ENCODE measurements at regions not wholly inside any gene's neighbourhood (a gene's known extent, or its start where the extent isn't known, plus 50 kb on each side); places are given as distances from the start of the nearest gene placed in this dataset.

DNA sequence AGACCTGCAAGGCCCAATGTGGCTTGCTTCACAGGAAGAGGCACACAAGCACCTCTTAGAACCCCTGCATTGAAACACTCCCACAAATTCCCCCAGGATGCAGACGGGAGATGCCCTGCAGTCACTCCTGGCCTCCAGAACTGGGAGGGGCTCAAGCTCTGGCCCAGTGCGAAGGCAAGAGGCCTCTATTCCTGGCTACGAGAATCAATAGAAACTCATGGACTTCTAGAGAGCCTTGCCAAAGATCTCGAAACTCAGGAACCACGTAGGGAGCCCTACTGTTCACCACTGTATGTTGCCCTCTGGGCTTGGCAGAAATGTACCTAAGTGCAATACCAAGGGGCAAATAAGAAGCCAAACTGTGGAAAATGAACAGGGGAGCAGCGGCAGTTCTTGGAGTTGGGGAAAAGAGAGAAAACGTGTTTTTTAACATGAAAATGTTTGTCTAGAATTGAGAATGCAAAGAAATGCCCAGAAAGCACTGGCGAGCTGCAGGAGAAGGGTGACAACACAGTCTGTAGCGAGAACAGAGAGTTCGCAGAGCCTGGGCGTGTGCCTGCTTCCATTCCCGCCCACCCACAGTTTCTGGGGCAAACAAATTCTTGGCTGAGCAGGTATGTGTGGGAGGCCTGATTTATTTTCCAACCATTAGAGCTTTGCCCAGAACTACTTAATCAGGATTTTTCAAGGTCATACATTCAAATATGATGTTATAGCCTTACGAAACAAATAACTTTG lies 260.5 kb upstream of the KLF14 start:
- no TSS peak for BruUV-seq (replicated peaks)
- intact Hi-C loops (cut with micrococcal nuclease; ENCODE audit: unreplicated experiment) = no loop called here

DNA sequence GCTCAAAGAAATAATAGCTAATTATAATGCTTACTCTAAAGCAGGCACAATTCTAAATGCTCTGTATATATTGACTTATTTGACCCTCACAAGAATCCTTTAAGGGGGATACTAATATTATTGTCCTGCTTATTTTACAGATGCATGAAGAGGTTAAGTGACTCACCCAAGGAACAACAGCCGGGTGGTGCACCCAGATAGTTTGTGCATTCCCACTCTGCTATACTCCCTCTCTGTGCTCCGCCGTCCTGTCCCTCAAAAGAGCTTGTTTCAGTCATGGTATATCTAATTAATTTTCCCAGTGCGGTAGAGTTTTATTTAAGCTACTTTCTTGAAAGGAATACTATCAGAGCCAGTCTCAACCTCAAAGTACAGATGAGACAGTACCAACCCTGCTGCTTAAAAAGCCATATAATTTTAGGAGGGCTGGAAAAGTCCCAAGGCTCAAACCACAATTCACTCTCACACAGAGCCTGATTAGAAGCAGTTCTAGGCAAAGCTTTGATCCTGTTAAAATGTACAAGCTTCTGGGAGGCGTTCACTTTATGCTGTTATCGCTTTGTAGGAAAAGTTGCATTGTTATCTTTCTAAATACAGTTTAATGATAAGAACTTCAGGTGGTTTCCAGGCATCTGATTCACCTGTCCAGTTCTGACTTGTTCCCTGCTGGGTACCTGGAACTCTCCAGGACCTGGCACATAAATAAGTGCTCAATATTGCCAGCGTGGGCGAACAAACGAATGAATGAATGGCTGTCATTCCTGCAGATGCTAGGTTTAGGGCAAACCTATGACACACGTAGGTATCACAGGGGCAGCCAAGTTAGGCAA lies 261.5 kb upstream of the KLF14 start:
- Histone ChIP-seq H3K9me3 (ENCODE audit: low read depth, low read length, poor library complexity, severe bottlenecking) (no peaks in the 10 kb centered on the region), H3K36me3 (ENCODE audit: insufficient read depth, low read length, poor library complexity, severe bottlenecking) (no peaks in the 10 kb centered on the region), H3K27ac (ENCODE audit: low read depth, low read length, poor library complexity, severe bottlenecking) (peak overlapping the region; percentile 10), H3K4me1 (ENCODE audit: insufficient read depth, low read length, poor library complexity, severe bottlenecking) (peaks cover 56% of the 10 kb centered on the region), H3K4me3 (ENCODE audit: low read depth, low read length, poor library complexity, severe bottlenecking) (no peak overlapping the region), H3K27me3 (replicated peaks; ENCODE audit: insufficient read depth, low read depth, low read length, poor library complexity) (no peaks in the 10 kb centered on the region)
- no peak for TF ChIP-seq EZH2 (IDR thresholded peaks at IDR 0.05; ENCODE audit: borderline replicate concordance, low read depth, low read length, poor library complexity, severe bottlenecking)
- TF ChIP-seq, protein P1, sequence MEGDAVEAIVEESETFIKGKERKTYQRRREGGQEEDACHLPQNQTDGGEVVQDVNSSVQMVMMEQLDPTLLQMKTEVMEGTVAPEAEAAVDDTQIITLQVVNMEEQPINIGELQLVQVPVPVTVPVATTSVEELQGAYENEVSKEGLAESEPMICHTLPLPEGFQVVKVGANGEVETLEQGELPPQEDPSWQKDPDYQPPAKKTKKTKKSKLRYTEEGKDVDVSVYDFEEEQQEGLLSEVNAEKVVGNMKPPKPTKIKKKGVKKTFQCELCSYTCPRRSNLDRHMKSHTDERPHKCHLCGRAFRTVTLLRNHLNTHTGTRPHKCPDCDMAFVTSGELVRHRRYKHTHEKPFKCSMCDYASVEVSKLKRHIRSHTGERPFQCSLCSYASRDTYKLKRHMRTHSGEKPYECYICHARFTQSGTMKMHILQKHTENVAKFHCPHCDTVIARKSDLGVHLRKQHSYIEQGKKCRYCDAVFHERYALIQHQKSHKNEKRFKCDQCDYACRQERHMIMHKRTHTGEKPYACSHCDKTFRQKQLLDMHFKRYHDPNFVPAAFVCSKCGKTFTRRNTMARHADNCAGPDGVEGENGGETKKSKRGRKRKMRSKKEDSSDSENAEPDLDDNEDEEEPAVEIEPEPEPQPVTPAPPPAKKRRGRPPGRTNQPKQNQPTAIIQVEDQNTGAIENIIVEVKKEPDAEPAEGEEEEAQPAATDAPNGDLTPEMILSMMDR (conservative IDR thresholded peaks at IDR 0.05; ENCODE audit: low read depth, low read length) = no peak
- BruUV-seq (replicated peaks) = no TSS peak
- ChIA-PET POLR2A (ENCODE audit: low non-redundant PET) (interaction anchor here (0.6 kb wide), 1 partner anchor 469 kb away, joined by 3 read pairs; no protein-coding TSS in a partner anchor), CTCF (interaction anchor here (1.3 kb wide), 1 partner anchor 13 kb away, joined by 4 read pairs; no protein-coding TSS in a partner anchor)
- intact Hi-C loops (cut with micrococcal nuclease; ENCODE audit: unreplicated experiment) = no loop called here
- peak; percentile 22 for DNase-seq (ENCODE audit: low spot score)

More for the DNA sequence above, 260.5 kb upstream of the KLF14 start:
- Histone ChIP-seq H3K9me3 (ENCODE audit: low read depth, low read length, poor library complexity, severe bottlenecking) (no peaks in the 10 kb centered on the region), H3K27me3 (replicated peaks; ENCODE audit: insufficient read depth, low read depth, low read length, poor library complexity) (no peaks in the 10 kb centered on the region), H3K27ac (ENCODE audit: low read depth, low read length, poor library complexity, severe bottlenecking) (no peak overlapping the region), H3K4me1 (ENCODE audit: insufficient read depth, low read length, poor library complexity, severe bottlenecking) (peaks cover 49% of the 10 kb centered on the region), H3K4me3 (ENCODE audit: low read depth, low read length, poor library complexity, severe bottlenecking) (no peak overlapping the region), H3K36me3 (ENCODE audit: insufficient read depth, low read length, poor library complexity, severe bottlenecking) (no peaks in the 10 kb centered on the region)
- POLR2A ChIA-PET (ENCODE audit: low non-redundant PET) = interaction anchor here (0.6 kb wide), 1 partner anchor 10 kb away, joined by 3 read pairs; no protein-coding TSS in a partner anchor
- no peak for DNase-seq (ENCODE audit: low spot score)
- CTCF ChIA-PET = interaction anchor here (0.7 to 1.3 kb wide), 2 partner anchors 12 kb away, joined by 4 to 10 read pairs; no protein-coding TSS in a partner anchor
- TF ChIP-seq, protein P1 (conservative IDR thresholded peaks at IDR 0.05; ENCODE audit: low read depth, low read length) = no peak
- TF ChIP-seq EZH2 (IDR thresholded peaks at IDR 0.05; ENCODE audit: borderline replicate concordance, low read depth, low read length, poor library complexity, severe bottlenecking) = no peak

DNA sequence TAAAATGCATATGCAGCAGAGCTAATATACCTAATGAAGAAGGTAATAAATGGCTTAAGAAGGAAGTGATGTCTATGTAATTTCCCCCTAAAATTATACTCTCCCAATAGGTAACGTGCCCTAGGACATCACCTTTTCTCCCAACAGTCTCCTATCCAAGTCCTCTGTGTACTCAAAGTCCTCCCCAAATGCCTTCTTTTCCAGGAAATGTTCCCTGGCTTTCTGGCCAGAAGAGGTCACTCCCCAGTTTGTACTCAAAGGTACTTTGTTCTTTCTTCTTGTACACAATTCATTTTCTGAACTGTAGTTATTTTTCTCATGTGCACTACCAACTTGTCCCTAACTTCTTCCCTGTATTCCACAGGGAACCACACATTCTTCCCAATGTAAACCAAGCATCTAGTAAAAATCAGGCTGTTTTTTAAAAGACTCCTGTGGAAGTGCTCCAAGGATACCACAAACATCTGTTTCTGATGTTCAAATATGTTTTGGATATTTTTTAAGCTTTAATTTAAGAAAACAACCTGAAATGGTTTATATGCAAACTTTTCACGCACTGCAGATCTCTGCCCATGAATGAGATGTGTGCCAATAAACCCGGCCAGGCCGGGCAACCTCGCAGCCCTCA lies 262.3 kb upstream of the KLF14 start:
- TF ChIP-seq, protein P1 (conservative IDR thresholded peaks at IDR 0.05; ENCODE audit: low read depth, low read length) = no peak
- TF ChIP-seq EZH2 (IDR thresholded peaks at IDR 0.05; ENCODE audit: borderline replicate concordance, low read depth, low read length, poor library complexity, severe bottlenecking) = no peak
- Histone ChIP-seq H3K36me3 (ENCODE audit: insufficient read depth, low read length, poor library complexity, severe bottlenecking) (no peaks in the 10 kb centered on the region), H3K27me3 (replicated peaks; ENCODE audit: insufficient read depth, low read depth, low read length, poor library complexity) (no peaks in the 10 kb centered on the region), H3K4me1 (ENCODE audit: insufficient read depth, low read length, poor library complexity, severe bottlenecking) (peaks cover 56% of the 10 kb centered on the region), H3K4me3 (ENCODE audit: low read depth, low read length, poor library complexity, severe bottlenecking) (no peak overlapping the region), H3K27ac (ENCODE audit: low read depth, low read length, poor library complexity, severe bottlenecking) (no peak overlapping the region), H3K9me3 (ENCODE audit: low read depth, low read length, poor library complexity, severe bottlenecking) (no peaks in the 10 kb centered on the region)
- DNase-seq (ENCODE audit: low spot score) = no peak
- ChIA-PET POLR2A (ENCODE audit: low non-redundant PET) (no interaction called here), CTCF (interaction anchor here (0.7 kb wide), 1 partner anchor 9 kb away, joined by 3 read pairs; no protein-coding TSS in a partner anchor)
- intact Hi-C loops (cut with micrococcal nuclease; ENCODE audit: unreplicated experiment) = no loop called here
- BruUV-seq (replicated peaks) = no TSS peak

All from A673 (cell line).